K562 (cell line): ENCODE measurements at regions not wholly inside any gene's neighbourhood (a gene's known extent, or its start where the extent isn't known, plus 50 kb on each side); places are given as distances from the start of the nearest gene placed in this dataset.

ENCODE experiments used
- ATAC-seq: fragments of 200-7000 bp; cut with Tn5 transposase; 3 replicates; pipeline ENCODE4 v1.9.1; 2020; ENCODE audit warnings: moderate library complexity
- BruUV-seq: library from RNA; stranded (reverse); fragments of 400-500 nt; replicated peaks from 2 replicates; lab custom pipeline; 2021; lab: Mats Ljungman, UMichigan
- CTCF ChIA-PET: fragments of 300-600 bp; formaldehyde crosslinking; extraction: SDS; loops from one replicate; lab custom pipeline; 2021; ENCODE audit warnings: low intra/inter-chr PET ratio; lab: Yijun Ruan, JAX
- POLR2A ChIA-PET: fragments of 300-600, 350-650 bp; sonication (Branson Sonifier 250); formaldehyde crosslinking; extraction: SDS; loops from one replicate; lab custom pipeline; 2021; ENCODE audit warnings: antibody characterized with exemption, inconsistent platforms; lab: Yijun Ruan, JAX
- DNase-seq, 4 experiments: peaks; one replicate each; pipeline versions ENCODE4 v3.0.0 to v3.0.0-alpha.2; 2011 to 2018; ENCODE audit warnings: low spot score in 3 of 4, mixed read lengths in 3 of 4; ENCODE audit errors: extremely low read depth in 1 of 4
- FAIRE-seq: peaks from 2 replicates; lab custom pipeline; 2011; peaks lifted over from hg19 to GRCh38; lab: Jason Lieb, UNC
- H2AFZ ChIP-seq: 2 replicates; pipeline ENCODE4 v1.6.0; 2011; ENCODE audit warnings: low read depth, low read length, control low read depth, inconsistent platforms
- H3K27ac ChIP-seq: fragments of 200-600 bp; 3 replicates; pipeline ENCODE4 v1.8.0; 2011; ENCODE audit warnings: low read depth, mild to moderate bottlenecking, control low read depth, inconsistent platforms, low read length, moderate library complexity, mixed read lengths; ENCODE audit errors: extremely low read depth
- H3K27me3 ChIP-seq, 2 experiments: fragments of 300-600 bp in 1 of 2; 2 replicates in 1 of 2; 3 replicates in 1 of 2; pipeline versions ENCODE4 v1.6.0 to v1.8.0; 2011; ENCODE audit warnings: inconsistent platforms in 2 of 2, low read length in 2 of 2, mild to moderate bottlenecking in 1 of 2, mixed read lengths in 1 of 2, moderate library complexity in 1 of 2; ENCODE audit not compliant: control insufficient read depth in 2 of 2, insufficient read depth in 2 of 2
- H3K36me3 ChIP-seq: fragments of 300-600 bp; 3 replicates; pipeline ENCODE4 v1.8.0; 2011; ENCODE audit warnings: mild to moderate bottlenecking, low read length, inconsistent platforms; ENCODE audit not compliant: control insufficient read depth, insufficient read depth
- H3K4me1 ChIP-seq, 2 experiments: fragments of 200-600 bp in 1 of 2; replicated peaks in 1 of 2; 2 replicates in 1 of 2; 3 replicates in 1 of 2; pipeline versions ENCODE4 v1.5.1 to v1.8.0; 2011; ENCODE audit warnings: inconsistent platforms in 2 of 2, low read length in 2 of 2, mild to moderate bottlenecking in 1 of 2, mixed read lengths in 1 of 2, moderate library complexity in 1 of 2; ENCODE audit not compliant: control insufficient read depth in 2 of 2, insufficient read depth in 2 of 2
- H3K4me2 ChIP-seq: 2 replicates; pipeline ENCODE4 v1.6.1; 2011; ENCODE audit warnings: low read length, control low read depth, inconsistent platforms, mixed read lengths; ENCODE audit not compliant: insufficient read depth
- H3K4me3 ChIP-seq: fragments of 200-600 bp; sonication (generic), shearing (Covaris generic); 2 replicates; pipeline ENCODE4 v1.5.1; 2016; ENCODE audit warnings: control low read depth, inconsistent platforms
- H3K79me2 ChIP-seq: fragments of 200-600 bp; 3 replicates; pipeline ENCODE4 v1.8.0; 2011; ENCODE audit warnings: low read length, inconsistent platforms; ENCODE audit not compliant: control insufficient read depth, insufficient read depth
- H3K9ac ChIP-seq, 2 experiments: 2 replicates each; pipeline versions ENCODE4 v1.6.0 to v1.6.1; 2011; ENCODE audit warnings: low read depth in 2 of 2, low read length in 2 of 2, control low read depth in 1 of 2, inconsistent platforms in 1 of 2, mild to moderate bottlenecking in 1 of 2, mixed read lengths in 1 of 2; ENCODE audit not compliant: insufficient read depth in 1 of 2
- H3K9me1 ChIP-seq: one replicate; pipeline ENCODE4 v1.6.0; 2011; ENCODE audit warnings: inconsistent platforms, mild to moderate bottlenecking, low read length, moderate library complexity; ENCODE audit not compliant: control insufficient read depth, insufficient read depth
- H3K9me3 ChIP-seq: replicated peaks from 2 replicates; pipeline ENCODE4 v1.5.1; 2011; ENCODE audit warnings: low read depth, low read length, inconsistent platforms; ENCODE audit not compliant: control insufficient read depth, insufficient read depth
- H4K20me1 ChIP-seq: replicated peaks from 2 replicates; pipeline ENCODE4 v1.6.1; 2011; ENCODE audit warnings: low read length, inconsistent platforms, mixed read lengths; ENCODE audit not compliant: control insufficient read depth, insufficient read depth
- ATF2 ChIP-seq: sonication (generic); formaldehyde crosslinking; IDR thresholded peaks from 2 replicates; pipeline ENCODE4 v1.8.1; 2022; ENCODE audit warnings: missing genetic modification reagents
- FIP1L1 ChIP-seq: fragments of 200-400 bp; formaldehyde crosslinking; IDR thresholded peaks from 2 replicates; pipeline ENCODE4 v1.6.1; 2018; ENCODE audit warnings: mild to moderate bottlenecking, low read depth, low read length; ENCODE audit not compliant: poor library complexity, severe bottlenecking
- GTF3C2 ChIP-seq: IDR thresholded peaks from 3 replicates; pipeline ENCODE4 v1.6.1; 2011; ENCODE audit warnings: borderline replicate concordance, mild to moderate bottlenecking, moderate library complexity; ENCODE audit not compliant: insufficient read length; ENCODE audit errors: extremely low read depth
- HMGN3 ChIP-seq: IDR thresholded peaks from 2 replicates; pipeline ENCODE4 v1.6.1; 2011; ENCODE audit warnings: borderline replicate concordance, low read depth, mild to moderate bottlenecking, mixed read lengths, low read length; ENCODE audit not compliant: insufficient read length; ENCODE audit errors: extremely low read depth
- JUND ChIP-seq, 2 experiments: IDR thresholded peaks; 2 replicates in 1 of 2; 3 replicates in 1 of 2; pipeline ENCODE4 v1.6.1; 2011; ENCODE audit warnings: borderline replicate concordance in 2 of 2, low read depth in 2 of 2, low read length in 2 of 2, improper control_type of control experiment in 1 of 2, missing biosample characterization in 1 of 2, missing genetic modification characterization in 1 of 2, missing genetic modification reagents in 1 of 2
- MXI1 ChIP-seq: IDR thresholded peaks from 2 replicates; pipeline ENCODE4 v1.6.1; 2011; ENCODE audit warnings: low read depth, mild to moderate bottlenecking, improper control_type of control experiment, low read length
- POLR3G ChIP-seq: IDR thresholded peaks from 2 replicates; pipeline ENCODE4 v1.6.1; 2011; ENCODE audit not compliant: insufficient read length, insufficient replicate concordance; ENCODE audit errors: extremely low read depth
- SAP30 ChIP-seq: fragments of 200-600 bp; sonication (generic); IDR thresholded peaks from 2 replicates; pipeline ENCODE4 v1.6.1; 2012; ENCODE audit warnings: borderline replicate concordance, low read depth, mild to moderate bottlenecking, moderate library complexity, low read length, control low read depth, inconsistent platforms; ENCODE audit not compliant: insufficient read depth, poor library complexity, severe bottlenecking
- TCF3 ChIP-seq: sonication (generic); formaldehyde crosslinking; IDR thresholded peaks from 2 replicates; pipeline ENCODE4 v1.4.0; 2020; ENCODE audit warnings: mild to moderate bottlenecking, missing genetic modification reagents
- THRA ChIP-seq: fragments of 450-650 bp; IDR thresholded peaks from 2 replicates; pipeline ENCODE4 v1.6.1; 2017; ENCODE audit warnings: mild to moderate bottlenecking, moderate library complexity
- U2AF2 ChIP-seq: fragments of 200-400 bp; formaldehyde crosslinking; optimal IDR thresholded peaks from 2 replicates; pipeline ENCODE3; 2017; ENCODE audit warnings: low read depth, mild to moderate bottlenecking, low read length
- ZBTB8A ChIP-seq: fragments of 450-650 bp; IDR thresholded peaks from 2 replicates; pipeline ENCODE4 v1.6.1; 2018; ENCODE audit warnings: mild to moderate bottlenecking, moderate library complexity; ENCODE audit not compliant: partially characterized antibody
- ZNF699 ChIP-seq: fragments of 250-450 bp; sonication (Bioruptor Pico); IDR thresholded peaks from 2 replicates; pipeline ENCODE4 v1.8.0; 2021; ENCODE audit warnings: mild to moderate bottlenecking, moderate library complexity; ENCODE audit not compliant: insufficient replicate concordance
- WGBS: fragments of 100-300 bp; shearing (Covaris generic); methylation state at CpG from one replicate; pipeline ENCODE4 v1.1.6; 2016; ENCODE audit warnings: low coverage, mixed read lengths; ENCODE audit not compliant: insufficient coverage; ENCODE audit errors: missing lambda C conversion rate; 5-methylcytosine and 5-hydroxymethylcytosine counted together
- in situ Hi-C: fragments of 300-500 bp; cut with MboI; formaldehyde crosslinking; loops from 4 replicates; pipeline ENCODE4 v1.15.0; 2018; ENCODE audit warnings: inconsistent platforms, mixed read lengths
- intact Hi-C: fragments of 100-400 bp; cut with micrococcal nuclease; formaldehyde crosslinking; loops from 2 replicates; pipeline ENCODE4 v1.14.2; 2022
- TF ChIP-seq, protein P1 (sequence below), 2 experiments: fragments of 200-800 bp in 1 of 2; sonication (Bioruptor generic) in 1 of 2; sonication (generic) in 1 of 2; formaldehyde crosslinking in 1 of 2; IDR thresholded peaks in 1 of 2; conservative IDR thresholded peaks in 1 of 2; 2 replicates each; pipeline versions ENCODE4 v1.5.0 to v1.6.1; 2016 to 2020; ENCODE audit warnings: missing compliant biosample characterization in 1 of 2, missing genetic modification characterization in 1 of 2, missing genetic modification reagents in 1 of 2

DNA sequence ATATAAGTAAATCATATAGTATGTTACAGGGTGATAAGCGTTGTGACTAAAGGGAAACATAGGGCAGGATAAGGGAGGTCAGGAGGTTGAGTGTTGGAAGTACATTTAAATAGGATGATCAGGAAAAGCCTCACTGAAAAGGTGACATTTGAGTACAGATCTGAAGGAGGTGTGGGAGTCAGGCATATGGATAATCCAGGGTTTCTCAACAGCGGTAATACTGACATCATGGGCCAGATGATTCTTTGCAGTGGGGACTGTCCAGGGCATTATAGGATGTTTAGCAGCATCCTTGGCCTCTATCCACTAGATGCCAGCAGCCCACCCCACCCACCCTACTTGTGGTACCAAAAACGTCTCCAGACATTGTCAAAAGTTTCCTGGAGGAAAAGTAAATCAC is 292.6 kb upstream of the PREP start:
- WGBS = 3% methylated on average over 3 of the region's 3 CpGs
- TF ChIP-seq JUND (IDR thresholded peaks at IDR 0.05; ENCODE audit: borderline replicate concordance, low read depth, low read length) (no peak), JUND (tag; IDR thresholded peaks at IDR 0.05; ENCODE audit: borderline replicate concordance, low read depth, low read length) (no peak), SAP30 (no peak), GTF3C2 (no peak), POLR3G (no peak), HMGN3 (no peak), THRA (no peak), ZNF699 (CRISPR knock-in tag) (no peak), TCF3 (no peak), U2AF2 (no peak), ZBTB8A (no peak), MXI1 (no peak), FIP1L1 (no peak), ATF2 (CRISPR knock-in tag) (no peak)
- TF ChIP-seq, protein P1, sequence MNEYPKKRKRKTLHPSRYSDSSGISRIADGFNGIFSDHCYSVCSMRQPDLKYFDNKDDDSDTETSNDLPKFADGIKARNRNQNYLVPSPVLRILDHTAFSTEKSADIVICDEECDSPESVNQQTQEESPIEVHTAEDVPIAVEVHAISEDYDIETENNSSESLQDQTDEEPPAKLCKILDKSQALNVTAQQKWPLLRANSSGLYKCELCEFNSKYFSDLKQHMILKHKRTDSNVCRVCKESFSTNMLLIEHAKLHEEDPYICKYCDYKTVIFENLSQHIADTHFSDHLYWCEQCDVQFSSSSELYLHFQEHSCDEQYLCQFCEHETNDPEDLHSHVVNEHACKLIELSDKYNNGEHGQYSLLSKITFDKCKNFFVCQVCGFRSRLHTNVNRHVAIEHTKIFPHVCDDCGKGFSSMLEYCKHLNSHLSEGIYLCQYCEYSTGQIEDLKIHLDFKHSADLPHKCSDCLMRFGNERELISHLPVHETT (CRISPR knock-in tag; conservative IDR thresholded peaks at IDR 0.05 in 1 of 2, IDR thresholded peaks at IDR 0.05 in 1 of 2) = no peak

More for the DNA sequence above, 292.6 kb upstream of the PREP start:
- no peaks in the 10 kb centered on the region for H3K4me1 ChIP-seq
- intact Hi-C loops (no loop called here), in situ Hi-C loops (no loop called here)
- H3K9ac ChIP-seq = no peak overlapping the region
- H3K79me2 ChIP-seq = no peaks in the 10 kb centered on the region
- H3K9me1 ChIP-seq = no peaks in the 10 kb centered on the region
- H3K4me3 ChIP-seq = no peak overlapping the region
- ATAC-seq = no peak
- H3K9me3 ChIP-seq = no peaks in the 10 kb centered on the region
- DNase-seq = no peak
- H3K27me3 ChIP-seq = no peaks in the 10 kb centered on the region; a peak in 1 of 5 replicates
- no peak overlapping the region for H3K4me2 ChIP-seq
- no peaks in the 10 kb centered on the region for H4K20me1 ChIP-seq
- H3K36me3 ChIP-seq = no peaks in the 10 kb centered on the region
- H3K27ac ChIP-seq = no peak overlapping the region
- ChIA-PET CTCF (no interaction called here), POLR2A (no interaction called here)
- no peak overlapping the region for H2AFZ ChIP-seq
- BruUV-seq = no TSS peak
- FAIRE-seq = no peak
